ENCODE measurements at regions not wholly inside any gene's neighbourhood (a gene's known extent, or its start where the extent isn't known, plus 50 kb on each side); places are given as distances from the start of the nearest gene placed in this dataset.
"Not testable (repeated sequence)": the region's sequence is repeated elsewhere in the genome, so short reads cannot be mapped to it uniquely, and the experiment has no call there.

DNA sequence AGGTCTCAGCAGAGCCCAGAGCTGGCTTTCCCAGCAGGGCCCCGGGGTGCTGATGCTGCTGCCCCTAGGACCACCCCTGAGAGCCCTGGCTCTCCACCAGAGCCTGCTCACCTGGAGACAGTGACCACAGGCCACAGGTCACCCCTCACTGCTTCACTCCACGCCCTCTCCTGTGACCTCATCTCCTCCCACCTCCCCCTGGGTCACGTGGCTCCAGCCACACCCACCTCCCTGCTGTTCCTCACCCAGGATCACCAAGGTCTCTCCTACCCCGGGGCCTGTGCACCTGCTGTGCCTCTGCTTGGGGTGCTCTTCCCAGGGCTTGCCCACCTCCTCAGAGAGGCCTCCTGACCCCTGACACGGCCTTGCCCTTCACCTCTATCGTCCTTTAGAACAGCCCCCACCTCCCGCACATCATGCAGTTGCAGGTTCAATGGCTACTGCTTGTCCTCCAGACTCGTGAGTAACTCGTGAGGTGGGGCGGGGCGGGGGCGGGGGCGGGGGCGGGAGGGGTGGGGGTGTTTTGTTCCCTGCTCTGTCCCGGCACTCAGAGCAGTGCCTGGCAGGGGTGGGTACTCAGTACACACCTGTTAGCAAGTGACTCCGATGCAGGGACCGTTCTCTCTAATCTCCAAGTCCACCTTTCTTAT lies 468.0 kb downstream of the PREX1 start:
- H3K36me3 ChIP-seq: no peaks in the 10 kb centered on the region
- TF ChIP-seq, protein P1, sequence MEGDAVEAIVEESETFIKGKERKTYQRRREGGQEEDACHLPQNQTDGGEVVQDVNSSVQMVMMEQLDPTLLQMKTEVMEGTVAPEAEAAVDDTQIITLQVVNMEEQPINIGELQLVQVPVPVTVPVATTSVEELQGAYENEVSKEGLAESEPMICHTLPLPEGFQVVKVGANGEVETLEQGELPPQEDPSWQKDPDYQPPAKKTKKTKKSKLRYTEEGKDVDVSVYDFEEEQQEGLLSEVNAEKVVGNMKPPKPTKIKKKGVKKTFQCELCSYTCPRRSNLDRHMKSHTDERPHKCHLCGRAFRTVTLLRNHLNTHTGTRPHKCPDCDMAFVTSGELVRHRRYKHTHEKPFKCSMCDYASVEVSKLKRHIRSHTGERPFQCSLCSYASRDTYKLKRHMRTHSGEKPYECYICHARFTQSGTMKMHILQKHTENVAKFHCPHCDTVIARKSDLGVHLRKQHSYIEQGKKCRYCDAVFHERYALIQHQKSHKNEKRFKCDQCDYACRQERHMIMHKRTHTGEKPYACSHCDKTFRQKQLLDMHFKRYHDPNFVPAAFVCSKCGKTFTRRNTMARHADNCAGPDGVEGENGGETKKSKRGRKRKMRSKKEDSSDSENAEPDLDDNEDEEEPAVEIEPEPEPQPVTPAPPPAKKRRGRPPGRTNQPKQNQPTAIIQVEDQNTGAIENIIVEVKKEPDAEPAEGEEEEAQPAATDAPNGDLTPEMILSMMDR (IDR thresholded peaks at IDR 0.05): no peak
- TF ChIP-seq POLR2AphosphoS5 (IDR thresholded peaks at IDR 0.05; ENCODE audit: insufficient read depth in 1 of 2, low read depth in 1 of 2) (no peak), POLR2A (IDR thresholded peaks at IDR 0.05) (no peak)
- H3K9me3 ChIP-seq: no peaks in the 10 kb centered on the region
- DNase-seq (ENCODE audit: extremely low spot score in 2 of 2): no peak
- H3K4me1 ChIP-seq: no peaks in the 10 kb centered on the region
- no peak overlapping the region for H3K4me3 ChIP-seq
- H3K27ac ChIP-seq: no peak overlapping the region
- intact Hi-C loops (cut with DNase I): no loop called here
- H3K27me3 ChIP-seq: no peaks in the 10 kb centered on the region

DNA sequence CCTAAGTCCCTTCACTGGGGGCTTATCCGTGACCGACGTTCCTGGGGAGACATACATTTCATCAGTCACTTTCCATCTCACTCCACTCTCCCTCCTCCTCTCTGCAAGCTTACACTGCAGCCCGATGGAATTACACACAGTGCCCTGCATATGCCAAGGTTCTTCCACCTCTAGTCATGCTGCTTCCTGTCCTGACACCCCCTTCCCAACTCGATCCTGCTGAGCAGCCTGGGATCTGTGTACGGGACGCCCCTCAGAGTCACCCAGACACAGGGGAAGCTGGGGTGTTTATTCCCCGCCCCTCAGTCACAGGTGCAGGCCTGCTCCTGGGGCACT lies 468.8 kb downstream of the PREX1 start:
- H3K27me3 ChIP-seq; H3K36me3 ChIP-seq; intact Hi-C loops (cut with DNase I): not testable (repeated sequence)

DNA sequence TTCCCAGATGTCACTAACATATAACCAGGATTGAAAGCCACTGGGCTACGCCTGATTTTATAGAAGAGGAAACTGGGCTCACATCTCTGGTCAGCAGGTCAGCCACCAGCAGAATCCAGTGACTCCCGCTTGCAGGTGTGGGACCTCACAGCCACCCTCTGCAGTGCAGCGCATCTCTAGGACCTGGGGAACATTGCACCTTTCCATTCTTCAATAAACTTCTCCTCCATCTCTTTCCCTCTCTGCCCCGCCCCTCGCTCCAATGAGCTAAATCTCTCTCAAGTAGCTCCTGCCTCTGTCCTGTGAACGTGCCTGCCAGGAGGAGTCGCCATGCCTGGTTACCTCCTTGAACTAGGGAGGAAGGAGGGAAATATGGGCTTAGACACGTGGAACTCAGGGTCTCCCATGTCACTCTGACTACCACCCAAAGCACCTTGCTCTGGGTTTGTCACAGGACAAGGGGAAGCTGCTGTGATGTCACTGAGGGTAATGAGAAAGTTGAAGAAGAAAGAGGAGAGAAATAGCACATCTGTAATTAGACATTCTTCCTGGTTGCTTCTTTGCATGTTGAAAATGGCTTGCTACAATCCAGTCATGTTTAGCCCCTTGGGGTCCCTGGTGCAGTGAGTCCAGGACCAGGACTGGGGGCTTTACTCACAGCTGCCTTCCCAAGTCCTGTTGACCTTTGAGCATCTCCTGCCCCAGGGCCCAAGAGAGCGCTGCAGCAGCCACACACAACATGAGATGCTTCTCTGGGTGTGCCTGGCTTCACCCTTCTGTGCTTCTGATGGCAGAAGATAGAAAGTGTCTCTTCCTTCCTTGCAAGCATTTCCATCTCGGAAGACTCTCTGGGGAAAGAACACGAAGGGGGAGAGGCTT lies 469.4 kb downstream of the PREX1 start:
- intact Hi-C loops (cut with DNase I): no loop called here
- DNase-seq (ENCODE audit: extremely low spot score in 2 of 2): no peak
- Histone ChIP-seq H3K27ac (no peak overlapping the region), H3K9me3 (no peaks in the 10 kb centered on the region), H3K36me3 (no peaks in the 10 kb centered on the region), H3K27me3 (no peaks in the 10 kb centered on the region), H3K4me3 (no peak overlapping the region), H3K4me1 (no peaks in the 10 kb centered on the region)
- no peak for TF ChIP-seq POLR2AphosphoS5 (IDR thresholded peaks at IDR 0.05; ENCODE audit: insufficient read depth in 1 of 2, low read depth in 1 of 2)
- TF ChIP-seq, protein P1 (IDR thresholded peaks at IDR 0.05): no peak
- no peak for TF ChIP-seq POLR2A (IDR thresholded peaks at IDR 0.05)

More for the DNA sequence above, 468.8 kb downstream of the PREX1 start:
- not testable (repeated sequence) for H3K9me3 ChIP-seq; H3K27ac ChIP-seq; H3K4me3 ChIP-seq; DNase-seq (ENCODE audit: extremely low spot score in 2 of 2); H3K4me1 ChIP-seq

DNA sequence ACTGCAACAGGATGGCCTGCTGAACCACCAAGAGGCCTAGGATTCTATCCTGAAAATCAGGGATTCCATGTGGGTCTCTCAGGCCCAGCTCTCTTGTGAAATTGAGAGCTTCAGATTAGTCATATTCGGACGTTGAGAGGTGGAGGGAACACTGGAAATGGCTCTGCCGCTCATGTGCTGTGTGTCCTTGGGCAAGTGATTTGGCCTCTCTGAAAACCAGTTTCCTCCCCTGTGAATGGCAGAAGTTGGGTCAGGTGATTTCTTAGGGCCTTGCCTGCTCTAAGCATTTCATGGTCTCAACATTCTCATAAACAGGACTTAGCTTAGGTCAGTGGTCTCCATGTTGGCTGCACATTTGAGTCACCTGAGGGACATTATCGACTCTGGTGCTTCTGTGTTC lies 470.1 kb downstream of the PREX1 start:
- no peak for TF ChIP-seq POLR2AphosphoS5 (IDR thresholded peaks at IDR 0.05; ENCODE audit: insufficient read depth in 1 of 2, low read depth in 1 of 2)
- TF ChIP-seq, protein P1 (IDR thresholded peaks at IDR 0.05): no peak
- TF ChIP-seq POLR2A (IDR thresholded peaks at IDR 0.05): no peak
- Histone ChIP-seq H3K27me3 (no peaks in the 10 kb centered on the region), H3K4me3 (no peak overlapping the region), H3K36me3 (no peaks in the 10 kb centered on the region), H3K4me1 (no peaks in the 10 kb centered on the region), H3K27ac (no peak overlapping the region), H3K9me3 (no peaks in the 10 kb centered on the region)
- DNase-seq (ENCODE audit: extremely low spot score in 2 of 2): no peak
- intact Hi-C loops (cut with DNase I): no loop called here

DNA sequence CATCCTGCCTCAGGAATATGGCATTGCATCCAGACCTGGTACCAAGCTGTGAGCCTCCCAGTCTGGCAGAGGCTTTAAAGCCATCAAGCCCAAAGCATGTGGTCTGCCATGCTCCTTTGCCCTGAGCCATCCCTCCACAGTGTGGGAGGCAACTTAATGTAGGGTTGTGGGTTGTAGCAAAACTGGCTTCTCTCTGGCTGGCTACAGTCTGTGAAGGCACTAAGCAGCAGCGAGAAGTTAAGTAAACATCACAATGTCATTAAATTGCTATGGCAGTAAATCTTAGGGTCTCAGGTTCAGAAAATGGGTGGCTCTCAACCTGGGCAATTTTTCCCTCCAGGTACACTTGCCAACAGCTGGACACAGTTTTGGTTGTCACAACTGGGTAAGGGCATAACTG lies 472.9 kb downstream of the PREX1 start:
- intact Hi-C loops (cut with DNase I): no loop called here
- Histone ChIP-seq H3K4me1 (no peaks in the 10 kb centered on the region), H3K27ac (no peak overlapping the region), H3K27me3 (no peaks in the 10 kb centered on the region), H3K9me3 (no peaks in the 10 kb centered on the region), H3K4me3 (no peak overlapping the region), H3K36me3 (no peaks in the 10 kb centered on the region)
- TF ChIP-seq, protein P1 (IDR thresholded peaks at IDR 0.05): no peak
- TF ChIP-seq POLR2AphosphoS5 (IDR thresholded peaks at IDR 0.05; ENCODE audit: insufficient read depth in 1 of 2, low read depth in 1 of 2) (no peak), POLR2A (IDR thresholded peaks at IDR 0.05) (no peak)
- DNase-seq (ENCODE audit: extremely low spot score in 2 of 2): no peak
